GM18502 (cell line): ENCODE measurements at regions not wholly inside any gene's neighbourhood (a gene's known extent, or its start where the extent isn't known, plus 50 kb on each side); places are given as distances from the start of the nearest gene placed in this dataset.

Source experiments
- ATAC-seq: cut with Tn5 transposase; IDR thresholded peaks from one replicate; pipeline ENCODE4 v1.9.1; 2021; ENCODE audit warnings: mild to moderate bottlenecking; ENCODE audit not compliant: unreplicated experiment, poor library complexity

DNA sequence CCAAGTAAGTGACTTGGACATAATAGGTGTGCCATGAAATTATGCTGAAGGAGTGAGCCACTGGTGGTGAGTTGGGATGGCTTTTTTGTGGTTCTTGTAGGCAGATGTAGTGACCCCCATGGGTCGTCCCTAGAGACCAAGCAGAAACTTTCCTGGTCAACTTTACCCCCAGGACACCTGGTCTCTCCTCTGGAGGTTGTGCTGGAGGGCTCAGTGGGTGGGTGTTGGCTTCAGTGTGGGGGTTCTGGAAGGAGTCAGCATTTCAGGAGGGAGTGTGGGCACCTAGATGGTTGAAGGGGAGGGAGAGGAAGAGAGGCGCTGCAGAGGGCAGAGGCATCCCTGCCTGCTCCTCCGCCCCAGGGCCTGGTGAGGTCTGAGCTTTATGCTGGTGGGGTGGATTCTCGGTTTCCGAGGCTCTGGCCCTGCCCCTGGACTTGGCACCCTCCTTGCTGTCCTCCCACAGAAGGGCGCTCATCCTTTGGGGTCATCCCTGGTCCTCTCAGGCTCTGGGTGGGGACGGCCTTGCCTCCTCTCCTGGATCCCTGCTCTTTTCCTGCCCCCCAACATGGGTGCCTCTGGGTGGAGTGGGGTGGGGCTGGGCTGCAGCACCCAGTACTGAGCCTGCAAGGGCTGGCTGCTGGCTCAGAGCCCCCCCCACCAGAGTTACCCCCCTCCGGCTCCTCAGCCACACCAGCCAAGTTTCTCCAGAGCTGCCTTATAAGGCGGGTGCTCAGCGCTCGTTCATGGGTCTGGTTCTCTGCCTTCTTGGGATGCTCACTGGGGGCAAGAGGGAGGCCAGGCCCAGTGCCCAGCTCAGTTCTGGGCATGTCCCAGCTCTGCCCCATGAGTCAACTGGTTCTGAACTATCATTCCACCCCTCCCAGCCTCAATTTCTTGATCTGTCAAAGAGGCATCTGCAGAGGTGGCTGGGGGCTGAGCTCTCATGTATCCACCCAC, 266.8 kb downstream of the SEC14L1 start:
- no peak for ATAC-seq

DNA sequence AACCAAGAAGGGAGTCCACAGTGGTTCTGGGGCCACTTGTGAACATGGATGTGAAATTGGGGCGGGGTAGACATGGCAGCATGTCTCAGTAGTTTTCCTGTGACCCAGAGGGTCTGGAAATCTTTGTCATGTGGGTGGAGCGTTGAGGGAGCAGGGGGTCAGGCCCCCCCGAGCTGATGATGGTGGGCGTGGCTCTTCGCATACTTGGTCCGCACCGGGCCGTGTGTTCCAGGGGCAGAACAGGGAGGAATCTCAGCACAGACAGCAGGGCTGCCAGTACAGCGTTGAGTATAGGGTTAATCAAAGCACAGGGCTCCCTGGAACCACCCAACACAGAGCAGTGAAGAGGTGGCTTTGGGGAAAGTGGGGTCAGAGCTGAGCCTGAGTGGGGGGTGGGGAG, 267.5 kb downstream of the SEC14L1 start:
- ATAC-seq: no peak

DNA sequence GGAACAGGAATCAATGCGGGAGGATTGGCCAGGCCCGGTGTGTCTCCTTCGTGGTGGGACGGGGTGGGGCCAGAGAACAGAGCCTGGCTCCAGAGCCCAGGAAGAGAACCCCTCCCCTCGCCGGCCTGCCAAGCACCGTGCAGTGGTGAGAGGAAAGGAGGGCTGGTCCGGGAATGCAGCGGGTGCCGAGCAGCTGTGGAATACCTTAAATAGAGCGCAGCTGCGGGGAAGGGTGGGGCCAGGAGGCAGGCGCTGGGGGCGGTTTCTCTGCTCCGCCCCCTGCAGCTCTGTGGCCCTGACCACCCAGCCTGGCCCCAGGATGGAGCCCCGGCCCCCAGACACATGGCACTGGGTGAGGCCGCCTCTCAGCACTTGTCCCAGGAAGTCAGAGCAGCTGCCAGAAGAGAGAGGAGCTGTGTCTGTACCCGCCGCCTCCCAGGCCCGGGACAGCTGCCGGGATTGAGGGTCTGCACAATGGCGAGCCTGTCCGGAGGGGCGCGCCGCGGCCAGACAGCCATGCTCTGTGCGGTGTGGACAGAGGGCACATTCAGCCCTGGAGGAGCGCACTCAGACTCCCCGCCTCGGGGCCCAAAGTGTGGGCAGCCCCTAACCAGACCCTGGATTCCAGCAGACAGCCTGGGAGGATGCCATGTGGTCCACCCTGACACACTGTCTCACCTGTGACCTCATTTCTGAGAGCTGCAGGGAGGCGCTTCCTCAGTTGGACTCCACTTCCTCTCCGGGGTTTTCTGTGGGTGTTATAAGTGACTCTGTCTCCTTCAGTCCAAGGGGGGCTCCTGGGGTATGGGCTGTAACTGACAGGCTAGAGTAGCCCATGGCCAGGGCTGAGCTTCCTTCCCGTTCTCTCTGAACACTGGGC, 268.8 kb downstream of the SEC14L1 start:
- ATAC-seq: no peak

DNA sequence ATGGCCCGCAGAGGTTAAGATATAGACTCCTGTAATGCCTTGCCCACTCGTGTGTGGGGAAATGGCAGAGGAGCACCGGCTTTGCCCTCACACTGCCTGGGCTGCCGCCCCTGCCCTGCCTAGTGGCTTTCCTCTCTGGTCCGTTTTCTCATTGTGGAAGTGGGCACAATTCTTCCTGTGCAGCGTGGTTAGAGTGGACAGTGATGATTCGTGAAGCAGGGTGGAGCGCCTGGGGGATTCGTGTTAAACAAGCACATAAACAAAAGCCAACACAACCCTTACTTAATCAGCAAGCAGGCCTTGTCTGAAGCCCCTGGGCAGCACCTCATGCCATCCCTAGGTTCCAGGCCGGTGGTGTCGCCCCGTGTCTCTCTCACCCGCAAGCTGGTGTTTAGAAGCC, 269.7 kb downstream of the SEC14L1 start:
- no peak for ATAC-seq

DNA sequence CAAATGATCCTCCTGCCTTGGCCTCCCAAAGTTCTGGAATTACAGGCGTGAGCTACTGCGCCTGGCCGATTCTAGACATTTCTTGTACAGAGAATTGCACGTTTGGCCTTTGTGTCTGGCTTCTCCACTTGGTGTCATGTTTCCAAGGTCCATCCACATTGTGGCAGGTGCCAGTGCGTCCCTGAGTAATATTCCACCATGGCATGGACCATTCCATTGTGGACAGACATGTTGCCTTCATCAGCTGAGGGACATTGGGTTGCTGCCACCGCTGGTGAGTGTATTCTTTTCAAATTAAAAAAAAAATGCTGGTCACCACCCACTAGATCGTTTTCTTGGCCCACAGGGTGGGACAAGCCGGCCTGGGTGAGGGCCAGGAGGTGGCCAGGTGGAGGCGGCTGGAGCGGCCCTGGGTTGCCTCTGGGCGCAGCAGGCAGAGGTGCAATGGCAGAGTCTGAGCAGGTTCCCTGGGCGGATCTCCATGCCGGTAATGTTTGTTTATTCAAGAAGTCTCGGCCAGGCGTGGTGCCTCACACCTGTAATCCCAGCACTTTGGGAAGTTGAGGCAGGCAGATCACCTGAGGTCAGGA, 274.1 kb downstream of the SEC14L1 start:
- ATAC-seq: no peak

DNA sequence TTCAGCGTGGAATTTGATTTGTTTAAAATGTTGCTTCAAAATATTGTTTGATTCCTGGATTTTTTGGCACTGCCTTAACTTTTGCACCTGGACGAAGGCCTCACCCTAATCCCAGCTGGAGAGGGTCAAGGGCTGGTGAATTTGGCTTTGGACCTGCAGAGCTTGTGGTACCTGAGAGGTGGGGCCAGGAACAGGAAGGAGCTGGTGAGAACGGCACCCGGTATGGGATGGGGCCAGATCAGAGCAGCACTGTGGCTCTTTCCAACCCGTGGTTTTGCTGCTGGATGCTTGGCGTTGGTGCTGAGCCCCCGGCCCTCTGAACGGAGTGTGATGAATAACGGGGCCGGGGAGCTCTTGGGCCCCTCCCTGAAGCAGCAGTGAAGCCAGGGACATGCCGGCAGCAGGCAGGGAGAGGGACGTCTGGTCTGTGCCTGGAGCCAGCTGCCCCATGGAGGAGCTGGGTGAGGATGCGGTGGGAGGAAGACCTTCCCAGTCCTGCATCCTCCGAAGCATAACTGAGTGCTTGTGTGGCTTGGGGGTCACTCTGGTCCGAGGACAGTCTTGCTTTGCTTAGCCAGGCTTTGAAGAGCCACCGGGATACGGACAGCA, 275.4 kb downstream of the SEC14L1 start:
- ATAC-seq: no peak

DNA sequence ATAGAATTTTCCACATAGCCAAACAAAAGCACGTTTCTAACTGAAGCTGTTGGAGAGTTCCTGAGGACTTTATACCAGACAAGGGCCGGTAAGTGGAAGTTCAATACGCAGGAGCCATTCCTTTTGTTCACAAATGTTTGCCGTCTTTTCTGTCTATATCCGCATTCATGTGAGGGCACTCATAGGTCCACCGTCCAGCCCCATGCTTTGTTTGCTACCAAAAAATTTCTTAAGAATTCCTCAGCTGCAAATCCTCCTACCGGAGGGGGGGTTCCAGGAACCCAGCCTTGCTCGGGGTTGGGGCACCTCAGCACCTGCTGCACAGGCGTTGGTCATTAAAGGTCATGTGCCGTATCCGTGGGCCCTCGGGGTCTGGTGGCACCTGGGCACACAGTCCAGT, 276.8 kb downstream of the SEC14L1 start:
- no peak for ATAC-seq

DNA sequence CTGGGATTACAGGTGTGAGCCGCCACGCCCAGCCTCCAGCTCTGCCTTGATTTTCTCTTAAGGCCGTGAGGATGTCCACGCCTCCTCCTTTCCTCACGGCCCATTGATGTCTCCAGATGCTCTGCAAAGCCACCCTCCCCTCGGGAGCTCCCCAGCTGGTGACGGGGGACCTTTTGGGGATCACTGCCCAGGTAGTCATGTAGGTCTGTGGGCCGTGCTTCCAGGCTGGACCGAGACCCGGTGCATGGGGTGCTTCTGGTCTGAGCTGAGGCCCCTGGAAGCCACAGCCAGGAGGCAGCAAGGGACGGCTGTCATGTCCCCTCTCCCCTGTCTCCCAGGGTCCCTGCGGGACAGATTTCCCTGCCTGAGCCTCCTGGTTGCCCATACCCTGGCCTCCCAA, 277.8 kb downstream of the SEC14L1 start:
- no peak for ATAC-seq

DNA sequence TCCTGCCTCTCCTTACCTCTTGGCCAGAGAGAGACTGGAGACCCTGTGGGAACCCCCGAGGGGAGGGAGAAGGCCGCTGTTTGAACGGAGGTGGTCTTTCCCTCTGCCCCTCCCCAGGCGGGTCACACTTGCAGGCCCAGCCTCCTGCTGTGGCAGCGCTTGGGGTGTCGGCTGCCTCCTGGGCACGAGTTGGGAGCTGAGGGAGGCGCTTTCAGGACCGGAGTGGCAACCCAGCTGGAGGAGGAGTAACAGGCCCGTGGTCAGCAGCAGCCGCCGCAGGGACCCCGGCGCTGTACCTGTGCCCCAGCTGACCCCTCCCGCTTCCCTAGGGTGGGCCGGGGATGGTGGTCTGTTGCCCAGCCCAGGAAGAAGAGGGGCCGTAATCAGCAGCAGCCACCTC, 278.3 kb downstream of the SEC14L1 start:
- no peak for ATAC-seq

DNA sequence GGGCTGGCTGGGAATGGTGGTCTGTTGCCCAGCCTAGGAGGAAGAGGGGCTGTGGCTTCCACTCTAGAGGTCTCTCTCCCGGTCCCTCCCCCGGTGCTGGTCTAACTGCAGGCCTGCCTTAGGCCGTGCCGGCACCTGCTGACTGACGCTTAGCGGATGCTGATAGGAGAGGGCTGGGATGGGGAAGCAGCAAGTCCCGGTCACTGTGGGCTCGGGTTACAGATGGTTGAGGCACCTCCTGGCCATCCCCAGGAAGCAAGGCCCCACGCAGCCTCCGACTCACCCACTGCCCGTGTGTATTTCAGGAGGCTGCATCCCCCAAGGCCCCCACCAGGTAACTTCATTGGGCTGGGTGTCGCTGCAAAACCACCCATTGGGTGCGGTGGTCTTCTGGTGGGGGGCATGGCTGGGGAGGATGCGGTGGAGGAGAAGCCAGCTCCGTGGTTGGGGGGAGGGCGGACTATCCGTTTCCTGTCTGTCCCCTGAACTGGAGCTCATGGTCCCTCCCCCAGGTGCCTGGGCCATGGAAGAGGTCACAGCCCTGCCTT, 278.9 kb downstream of the SEC14L1 start:
- no peak for ATAC-seq

DNA sequence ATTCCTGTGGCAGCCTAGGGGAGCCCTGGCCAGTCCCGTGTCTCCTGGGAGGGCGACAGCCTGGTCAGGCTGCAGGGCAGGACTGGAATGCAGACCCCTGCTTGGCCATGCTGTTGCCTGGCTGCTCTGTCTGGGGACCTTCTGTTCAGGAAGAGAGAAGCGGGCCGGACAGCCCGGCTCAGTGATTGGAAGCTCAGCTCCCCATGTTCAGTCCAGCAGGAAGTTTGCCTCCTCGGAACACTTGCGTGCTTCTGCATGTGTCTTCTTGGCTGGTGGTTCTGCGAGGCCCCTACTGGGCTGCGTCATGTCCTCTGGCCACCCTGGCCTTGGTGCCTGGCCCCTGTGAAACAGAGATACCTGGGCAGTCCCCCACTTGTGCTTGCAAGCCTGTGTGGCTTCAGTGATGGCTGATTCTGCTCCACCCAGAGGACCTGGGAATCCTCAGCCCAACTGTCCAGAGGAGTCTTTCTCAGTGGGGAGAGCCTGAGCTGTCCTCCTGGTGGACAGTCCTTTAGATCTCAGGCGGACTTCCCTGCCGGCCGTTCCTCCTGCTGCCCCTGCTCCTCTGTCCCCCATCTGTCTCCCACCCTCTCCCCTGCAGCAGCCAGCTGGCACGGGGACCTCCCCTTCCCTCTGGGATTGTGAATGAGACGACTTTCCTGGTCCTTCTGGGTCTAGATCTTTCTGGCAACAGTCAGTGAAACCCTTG, 279.5 kb downstream of the SEC14L1 start:
- no peak for ATAC-seq

DNA sequence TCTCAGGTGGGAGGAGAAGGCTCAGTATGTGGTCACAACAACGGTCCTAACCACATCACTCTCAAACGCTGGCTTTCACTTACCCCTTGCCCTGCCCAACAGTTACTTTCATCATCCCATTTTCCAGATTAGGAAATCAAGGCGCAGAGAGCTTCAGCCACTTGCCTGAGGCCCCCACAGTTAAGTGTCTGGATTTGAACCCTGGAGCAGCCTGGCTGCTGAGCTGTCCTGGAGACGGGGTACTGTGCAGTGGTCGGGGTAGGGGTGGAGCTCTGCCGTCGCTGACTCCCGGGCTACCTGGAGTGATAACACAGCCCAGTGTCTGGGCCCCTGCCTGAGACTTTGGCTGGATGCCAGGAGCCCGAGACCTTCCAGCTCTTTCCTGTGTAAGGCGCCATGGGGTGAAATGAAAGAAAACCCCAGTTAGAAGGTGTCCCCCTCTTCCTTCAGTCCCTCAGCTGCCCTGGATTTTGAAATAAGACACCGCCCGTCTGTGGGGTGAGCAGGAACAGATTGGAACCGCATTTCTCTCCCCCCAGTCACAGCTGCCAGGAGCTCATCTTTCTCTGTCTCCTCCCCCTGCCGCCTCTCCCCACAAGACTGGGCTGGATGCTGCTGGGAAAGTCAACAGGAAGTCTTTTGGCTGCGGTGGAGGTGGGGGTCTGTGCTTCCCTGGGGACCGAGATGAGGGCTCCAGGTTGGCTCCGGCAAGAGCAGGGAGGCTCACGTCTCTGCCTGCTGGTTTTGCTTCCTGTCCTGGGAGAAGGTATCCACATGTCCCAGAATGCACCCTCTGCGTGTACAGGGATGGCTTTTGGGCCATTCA, 280.2 kb downstream of the SEC14L1 start:
- no peak for ATAC-seq

DNA sequence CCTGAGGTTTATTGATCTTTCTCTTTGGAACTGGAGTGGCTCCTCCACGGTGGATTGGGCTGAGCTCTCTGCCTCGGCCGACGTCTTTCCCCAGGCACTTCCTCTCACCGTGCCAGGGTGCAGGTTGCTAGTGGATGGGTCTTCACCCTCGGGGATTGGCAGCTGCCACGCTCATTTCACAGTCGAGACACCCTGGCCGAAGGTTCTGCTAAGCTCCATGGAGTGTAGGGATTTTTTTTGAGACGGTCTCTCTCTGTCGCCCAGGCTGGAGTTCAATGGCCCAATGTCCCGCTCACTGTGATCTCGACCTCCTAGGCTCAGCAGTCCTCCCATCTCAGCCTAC, 280.8 kb downstream of the SEC14L1 start:
- no peak for ATAC-seq

DNA sequence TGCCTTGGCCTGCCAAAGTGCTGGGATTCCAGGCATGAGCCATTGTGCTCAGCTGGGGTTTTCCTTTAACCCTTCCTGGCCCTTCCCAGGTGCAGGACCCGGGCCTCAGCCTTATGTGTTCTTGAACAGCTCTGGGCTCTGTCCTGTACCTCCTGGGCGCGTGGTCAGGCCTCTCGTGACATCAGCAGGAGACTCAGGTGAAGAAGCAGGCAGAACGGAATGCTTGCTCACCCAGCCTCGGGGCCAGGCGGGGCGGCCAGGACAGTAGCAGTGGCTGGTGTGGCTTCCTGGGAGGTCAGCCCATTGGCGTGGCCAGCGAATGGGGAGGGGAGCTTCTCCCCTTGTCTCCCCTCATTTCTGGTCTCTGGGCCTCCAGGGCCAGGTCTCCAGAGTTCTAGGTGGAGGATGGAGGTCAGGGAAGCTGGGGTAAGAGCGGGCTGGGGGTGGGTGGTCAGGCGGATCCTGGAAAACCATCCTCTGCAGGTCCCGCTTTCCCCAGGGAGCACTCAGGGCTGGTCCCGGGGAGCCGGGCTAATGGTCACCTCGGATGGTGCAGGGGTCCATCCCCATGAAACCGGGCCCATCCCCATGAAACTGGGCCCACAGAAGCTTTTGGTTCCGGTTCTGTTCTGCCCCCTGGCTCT, 281.5 kb downstream of the SEC14L1 start:
- ATAC-seq: no peak

DNA sequence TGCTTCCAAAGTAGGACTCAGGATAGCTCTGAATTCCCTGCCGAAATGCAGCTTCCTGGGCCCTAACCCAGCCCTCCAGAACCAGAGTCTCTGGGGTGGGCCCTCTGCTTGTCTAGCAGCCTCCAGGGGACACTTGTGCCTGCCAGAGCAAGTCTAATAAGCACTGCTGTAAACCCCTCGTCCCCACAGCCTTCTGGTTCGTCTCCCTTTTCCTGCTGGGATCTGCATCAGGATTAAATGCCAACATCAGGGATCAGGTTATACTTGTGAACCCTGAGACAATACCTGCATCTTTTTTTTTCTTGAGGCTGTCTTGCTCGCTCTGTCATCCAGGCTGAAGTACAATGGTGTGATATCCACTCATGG, 282.0 kb downstream of the SEC14L1 start:
- no peak for ATAC-seq

DNA sequence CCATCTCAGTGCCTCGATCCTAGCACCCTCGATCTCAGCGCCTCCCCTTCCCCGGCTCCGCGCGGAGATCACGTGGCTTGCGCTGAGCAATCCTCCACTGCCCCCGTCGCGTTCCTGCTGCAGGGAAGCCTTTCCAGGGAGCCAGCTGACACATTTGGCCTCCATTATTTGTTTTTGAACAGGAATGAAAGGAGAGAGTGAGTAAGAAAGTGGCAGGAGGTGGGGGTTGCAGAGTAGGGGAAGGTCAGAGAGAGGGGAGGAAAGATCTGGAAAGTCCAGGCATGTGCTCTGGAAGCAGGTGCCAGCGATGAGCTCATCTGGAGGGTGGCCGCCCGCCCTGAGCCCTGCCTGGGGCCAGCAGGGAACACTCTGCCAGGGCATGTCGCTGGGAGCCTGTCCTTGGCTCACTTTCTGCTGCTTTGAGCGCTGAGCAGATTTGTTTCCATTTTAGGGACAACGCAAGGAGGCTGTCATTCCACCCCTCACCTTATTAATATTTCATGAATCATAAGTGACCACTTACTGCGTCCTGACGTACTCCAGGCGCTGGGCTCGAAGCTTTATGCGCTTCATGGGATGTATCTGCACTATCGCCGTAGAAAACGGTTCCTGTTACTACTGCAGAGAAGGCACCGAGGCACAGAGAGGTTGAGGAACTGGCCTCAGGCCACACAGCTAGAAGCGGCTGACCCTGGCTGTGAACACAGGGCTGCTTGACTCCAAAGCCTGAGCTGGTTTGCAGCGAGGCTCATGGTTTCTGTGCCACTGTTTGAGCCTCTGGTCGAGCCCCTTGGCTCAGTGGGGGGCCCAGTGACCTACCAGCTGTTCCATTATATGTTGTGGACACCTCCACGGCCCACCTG, 283.1 kb downstream of the SEC14L1 start:
- ATAC-seq: no peak

DNA sequence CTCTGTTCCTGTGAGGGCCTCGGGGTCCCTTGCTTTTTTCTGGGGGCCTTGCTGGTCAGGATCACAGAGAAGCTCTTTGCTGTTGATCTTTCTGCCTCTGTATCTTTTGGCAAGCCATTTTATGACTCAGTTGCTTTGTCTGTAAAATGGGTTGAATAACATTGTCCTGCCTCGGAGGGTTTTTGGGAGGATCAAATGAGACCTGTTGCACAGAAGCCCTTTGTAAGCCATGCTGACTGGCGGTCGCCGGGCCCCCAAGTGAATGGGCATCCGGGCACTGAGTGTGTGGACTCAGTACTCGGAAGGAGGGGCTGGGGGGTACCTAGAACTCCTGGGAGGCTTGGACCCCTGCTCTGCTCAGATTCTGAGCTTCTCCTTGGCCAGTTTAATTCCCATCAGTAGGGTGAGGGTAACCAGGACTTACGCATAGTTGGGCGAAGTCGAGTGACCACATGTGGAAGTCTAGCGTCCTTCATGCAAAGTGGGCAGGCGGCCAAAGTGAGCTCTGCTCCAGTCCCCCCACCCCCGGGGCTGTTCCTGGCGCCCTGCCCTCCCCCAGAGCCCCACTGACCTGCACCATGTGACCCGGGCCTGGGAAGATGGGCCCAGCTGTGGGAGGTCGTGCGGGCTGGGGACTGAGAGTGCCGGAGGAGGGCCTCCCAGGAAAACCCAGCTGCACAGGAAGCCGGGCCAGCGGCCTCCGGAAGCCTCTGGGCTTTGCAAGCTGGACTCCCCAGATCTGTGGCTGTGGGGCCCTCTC, 284.0 kb downstream of the SEC14L1 start:
- no peak for ATAC-seq
